22Rv1 (cell line): ENCODE measurements at regions not wholly inside any gene's neighbourhood (a gene's known extent, or its start where the extent isn't known, plus 50 kb on each side); places are given as distances from the start of the nearest gene placed in this dataset.

ENCODE experiments used
- CTCF ChIP-seq: fragments of 450-650 bp; IDR thresholded peaks from 2 replicates; pipeline ENCODE4 v1.5.1; 2017; ENCODE audit warnings: mild to moderate bottlenecking
- ZFX ChIP-seq: fragments of 450-650 bp; IDR thresholded peaks from 2 replicates; pipeline ENCODE4 v1.6.1; 2017; ENCODE audit warnings: antibody characterized with exemption, borderline replicate concordance

- TF ChIP-seq CTCF = no peak
- no peak for TF ChIP-seq ZFX
Measured at GRCh38 chr12:39697108-39697507, 77.5 kb upstream of the ABCD2 start.
